Tibial artery (tissue), 4 donors: ENCODE measurements at regions not wholly inside any gene's neighbourhood (a gene's known extent, or its start where the extent isn't known, plus 50 kb on each side); places are given as distances from the start of the nearest gene placed in this dataset.

Experiments used
- DNase-seq, 2 donors: peaks; one replicate each; pipeline ENCODE4 v3.0.0-alpha.2; 2019
- H3K27ac ChIP-seq, 2 donors: fragments of 200-600 bp; sonication (generic) in 1 of 2; 1 replicate in 1 of 2; 2 replicates in 1 of 2; pipeline ENCODE4 v1.5.1; 2018 to 2019; ENCODE audit warnings: mild to moderate bottlenecking in 1 of 2
- H3K27me3 ChIP-seq, 2 donors: fragments of 200-600 bp; sonication (generic) in 1 of 2; one replicate each; pipeline versions ENCODE4 v1.5.1 to v1.6.0; 2016 to 2019
- H3K36me3 ChIP-seq, 3 donors: fragments of 200-600 bp; sonication (generic) in 2 of 3; one replicate each; pipeline ENCODE4 v1.5.1; 2016 to 2019; ENCODE audit warnings: mild to moderate bottlenecking in 2 of 3
- H3K4me1 ChIP-seq, 4 donors: fragments of 200-600 bp; sonication (generic) in 2 of 4; 1 replicate in 3 of 4; 2 replicates in 1 of 4; pipeline ENCODE4 v1.5.1; 2016 to 2019
- H3K4me3 ChIP-seq, 2 donors: fragments of 200-600 bp; sonication (generic) in 1 of 2; 1 replicate in 1 of 2; 2 replicates in 1 of 2; pipeline ENCODE4 v1.5.1; 2018 to 2019; ENCODE audit warnings: mild to moderate bottlenecking in 2 of 2
- H3K9me3 ChIP-seq, 3 donors: fragments of 200-600 bp; sonication (generic) in 1 of 3; one replicate each; pipeline ENCODE4 v1.5.1; 2016 to 2019
- intact Hi-C: fragments of 100-400 bp; cut with DNase I; formaldehyde crosslinking; loops from one replicate; pipeline ENCODE4 v1.15.0; 2023; ENCODE audit warnings: low total_unique reads
- TF ChIP-seq, protein P1 (sequence below), 2 experiments: fragments of 200-600 bp in 1 of 2; fragments of 450-650 bp in 1 of 2; IDR thresholded peaks; one replicate each; pipeline ENCODE4 v1.5.1; 2017 to 2019; ENCODE audit warnings: antibody characterized with exemption in 2 of 2, mild to moderate bottlenecking in 1 of 2, moderate library complexity in 1 of 2

DNA sequence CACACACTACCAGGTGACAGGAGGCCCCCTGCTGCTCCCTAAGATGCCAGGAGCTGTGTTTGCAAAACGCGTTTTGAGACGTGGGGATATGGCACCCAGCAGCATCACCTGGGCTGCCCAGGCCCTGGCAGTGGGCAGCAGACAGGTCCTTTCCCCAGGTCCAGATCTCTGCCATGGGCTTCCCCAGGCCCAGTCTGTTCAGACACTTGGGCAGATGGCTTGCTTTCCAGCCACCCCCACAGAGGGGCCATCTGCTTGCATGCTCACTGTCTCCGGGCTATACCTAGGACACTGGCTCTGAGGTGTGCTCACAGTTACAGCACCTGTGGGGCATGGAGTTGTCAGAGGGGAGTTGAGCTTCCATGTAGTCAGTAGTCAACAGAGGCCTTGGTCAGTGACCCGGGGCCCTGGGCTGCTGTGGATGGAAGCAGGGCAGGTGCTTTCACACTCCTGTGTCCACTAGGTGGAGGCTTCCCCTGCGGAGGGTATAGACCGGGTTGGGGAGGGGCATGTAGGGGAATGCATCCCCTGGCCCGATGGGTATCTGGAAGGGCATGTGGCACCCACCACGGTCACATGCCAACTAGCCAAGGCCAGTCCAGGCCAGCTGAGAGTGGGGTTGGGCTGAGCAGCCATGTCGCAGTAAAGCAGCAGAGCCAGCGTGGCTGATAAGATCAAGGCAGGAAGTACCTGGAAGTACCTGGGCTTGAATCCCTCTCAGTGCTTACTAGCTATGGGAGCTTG is 185.4 kb upstream of the SLC24A3 start:
- H3K27me3 ChIP-seq: no peaks in the 10 kb centered on the region
- intact Hi-C loops: no loop called here
- no peaks in the 10 kb centered on the region for H3K9me3 ChIP-seq
- no peak overlapping the region for H3K4me3 ChIP-seq
- DNase-seq: no peak
- TF ChIP-seq, protein P1, sequence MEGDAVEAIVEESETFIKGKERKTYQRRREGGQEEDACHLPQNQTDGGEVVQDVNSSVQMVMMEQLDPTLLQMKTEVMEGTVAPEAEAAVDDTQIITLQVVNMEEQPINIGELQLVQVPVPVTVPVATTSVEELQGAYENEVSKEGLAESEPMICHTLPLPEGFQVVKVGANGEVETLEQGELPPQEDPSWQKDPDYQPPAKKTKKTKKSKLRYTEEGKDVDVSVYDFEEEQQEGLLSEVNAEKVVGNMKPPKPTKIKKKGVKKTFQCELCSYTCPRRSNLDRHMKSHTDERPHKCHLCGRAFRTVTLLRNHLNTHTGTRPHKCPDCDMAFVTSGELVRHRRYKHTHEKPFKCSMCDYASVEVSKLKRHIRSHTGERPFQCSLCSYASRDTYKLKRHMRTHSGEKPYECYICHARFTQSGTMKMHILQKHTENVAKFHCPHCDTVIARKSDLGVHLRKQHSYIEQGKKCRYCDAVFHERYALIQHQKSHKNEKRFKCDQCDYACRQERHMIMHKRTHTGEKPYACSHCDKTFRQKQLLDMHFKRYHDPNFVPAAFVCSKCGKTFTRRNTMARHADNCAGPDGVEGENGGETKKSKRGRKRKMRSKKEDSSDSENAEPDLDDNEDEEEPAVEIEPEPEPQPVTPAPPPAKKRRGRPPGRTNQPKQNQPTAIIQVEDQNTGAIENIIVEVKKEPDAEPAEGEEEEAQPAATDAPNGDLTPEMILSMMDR (IDR thresholded peaks at IDR 0.05): no peak
- H3K4me1 ChIP-seq: peaks cover 0 to 34% (median 18%) of the 10 kb centered on the region in 4 donors
- peak overlapping the region; percentile 40 to 61 for H3K27ac ChIP-seq
- no peaks in the 10 kb centered on the region for H3K36me3 ChIP-seq

DNA sequence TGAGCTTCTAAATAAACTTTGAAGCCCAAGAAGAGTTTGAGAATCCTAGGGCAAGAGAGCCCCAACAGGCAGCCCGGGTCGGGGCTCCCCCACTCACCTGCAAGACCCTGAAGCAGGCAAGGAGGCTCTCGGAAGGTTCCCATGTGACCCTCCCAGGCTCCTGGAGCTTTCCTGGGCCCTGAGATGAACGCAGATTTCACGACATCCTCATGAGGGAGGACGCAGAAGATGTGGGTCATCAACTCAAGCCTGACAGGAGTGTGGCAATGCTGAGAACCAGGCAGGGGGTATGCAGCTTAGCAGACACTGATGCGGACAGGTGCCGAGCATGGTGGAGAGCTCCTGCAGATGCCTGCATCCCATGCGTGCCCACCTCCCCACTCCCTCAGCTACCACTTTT is 184.5 kb upstream of the SLC24A3 start:
- Histone ChIP-seq H3K4me1 (peaks cover 0 to 34% (median 18%) of the 10 kb centered on the region in 4 donors), H3K27me3 (no peaks in the 10 kb centered on the region), H3K9me3 (no peaks in the 10 kb centered on the region), H3K4me3 (no peak overlapping the region), H3K27ac (no peak overlapping the region), H3K36me3 (no peaks in the 10 kb centered on the region)
- TF ChIP-seq, protein P1 (IDR thresholded peaks at IDR 0.05): no peak
- intact Hi-C loops: no loop called here
- DNase-seq: no peak

DNA sequence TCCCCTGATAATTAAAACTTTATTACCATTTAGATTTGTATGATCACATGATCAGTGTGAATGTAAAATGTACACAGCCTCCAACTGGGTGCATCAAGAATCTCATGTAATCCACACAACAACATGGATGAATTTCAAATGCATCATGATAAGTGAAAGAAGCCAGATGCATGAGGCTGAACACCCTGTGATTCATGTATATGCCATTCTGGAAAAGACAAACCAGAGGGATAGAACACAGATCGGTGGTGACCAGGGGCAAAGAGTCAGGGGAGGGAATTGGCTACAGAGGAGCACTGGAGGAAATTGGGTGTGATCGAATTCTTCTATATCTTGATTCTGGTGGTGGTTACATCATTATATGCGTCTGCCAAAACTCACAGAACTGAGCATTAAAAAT is 170.7 kb upstream of the SLC24A3 start:
- Histone ChIP-seq H3K36me3 (no peaks in the 10 kb centered on the region), H3K9me3 (no peaks in the 10 kb centered on the region), H3K27me3 (no peaks in the 10 kb centered on the region), H3K27ac (no peak overlapping the region), H3K4me1 (no peaks in the 10 kb centered on the region), H3K4me3 (no peak overlapping the region)
- intact Hi-C loops: no loop called here
- TF ChIP-seq, protein P1 (IDR thresholded peaks at IDR 0.05): no peak
- no peak for DNase-seq

DNA sequence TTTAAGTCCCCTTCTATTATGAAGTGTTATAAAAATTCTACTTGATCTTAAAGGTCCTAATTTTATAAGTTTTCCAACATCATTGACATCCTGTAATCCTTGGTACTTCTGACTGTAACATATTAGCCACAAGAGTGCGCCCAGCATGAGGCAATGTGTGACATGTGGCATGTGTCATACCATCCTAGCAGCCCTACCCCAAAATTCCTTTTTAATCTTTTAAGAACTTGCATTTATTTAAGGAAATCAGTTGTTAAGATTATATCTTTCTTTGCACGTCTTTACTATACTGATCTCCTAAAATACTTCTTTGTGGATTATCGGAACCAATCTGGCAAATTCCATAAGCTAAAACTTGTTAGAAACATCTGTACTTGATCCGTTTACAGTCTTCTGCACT is 167.1 kb upstream of the SLC24A3 start:
- no peaks in the 10 kb centered on the region for H3K9me3 ChIP-seq
- no peaks in the 10 kb centered on the region for H3K27me3 ChIP-seq
- TF ChIP-seq, protein P1 (IDR thresholded peaks at IDR 0.05): no peak
- peaks cover 0 to 33% (median 16%) of the 10 kb centered on the region in 4 donors for H3K4me1 ChIP-seq
- no peak overlapping the region for H3K4me3 ChIP-seq
- intact Hi-C loops: no loop called here
- no peak for DNase-seq
- no peaks in the 10 kb centered on the region for H3K36me3 ChIP-seq
- no peak overlapping the region for H3K27ac ChIP-seq

- peaks cover 0 to 33% (median 16%) of the 10 kb centered on the region in 4 donors for H3K4me1 ChIP-seq
- intact Hi-C loops: no loop called here
- no peak overlapping the region for H3K4me3 ChIP-seq
- no peaks in the 10 kb centered on the region for H3K9me3 ChIP-seq
- H3K36me3 ChIP-seq: no peaks in the 10 kb centered on the region
- peak; percentile 67 to 86 for DNase-seq
- TF ChIP-seq, protein P1 (IDR thresholded peaks at IDR 0.05): no peak
- peak overlapping the region in 1 of 2 donors; percentile 81 for H3K27ac ChIP-seq
- H3K27me3 ChIP-seq: no peaks in the 10 kb centered on the region
Measured at GRCh38 chr20:19047040-19047950, 165.1 kb upstream of the SLC24A3 start.
